Activated T-cell treated with anti-CD3 and anti-CD28 coated beads, Interleukin-2, amount 50 U/mL, for 1 hour (primary cell): ENCODE measurements at regions not wholly inside any gene's neighbourhood (a gene's known extent, or its start where the extent isn't known, plus 50 kb on each side); places are given as distances from the start of the nearest gene placed in this dataset.
A peak's percentile ranks its signal among the peaks of the same experiment; 100 is the strongest.

ENCODE experiments used
- DNase-seq: peaks from one replicate; pipeline ENCODE4 v3.0.0-alpha.2; 2020

DNA sequence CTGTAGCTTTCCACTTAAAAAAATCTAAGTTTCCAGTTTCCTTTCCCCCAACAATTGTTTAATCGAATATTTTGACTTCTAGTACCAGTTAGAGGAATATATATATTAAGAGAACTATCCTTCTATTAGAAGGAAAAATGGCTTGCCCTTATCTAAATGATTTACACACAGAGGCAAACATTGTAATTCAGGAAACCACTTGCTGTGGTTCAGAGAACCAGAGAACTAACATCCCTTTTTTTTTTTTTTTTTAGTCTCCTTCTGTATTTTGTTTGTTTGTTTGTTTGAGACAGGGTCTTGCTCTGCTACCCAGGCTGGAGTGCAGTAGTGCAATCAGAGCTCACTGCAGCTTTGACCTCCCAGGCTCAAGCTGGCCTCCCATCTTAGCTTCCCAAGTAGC, 746.6 kb downstream of the VRK1 start:
- no peak for DNase-seq

DNA sequence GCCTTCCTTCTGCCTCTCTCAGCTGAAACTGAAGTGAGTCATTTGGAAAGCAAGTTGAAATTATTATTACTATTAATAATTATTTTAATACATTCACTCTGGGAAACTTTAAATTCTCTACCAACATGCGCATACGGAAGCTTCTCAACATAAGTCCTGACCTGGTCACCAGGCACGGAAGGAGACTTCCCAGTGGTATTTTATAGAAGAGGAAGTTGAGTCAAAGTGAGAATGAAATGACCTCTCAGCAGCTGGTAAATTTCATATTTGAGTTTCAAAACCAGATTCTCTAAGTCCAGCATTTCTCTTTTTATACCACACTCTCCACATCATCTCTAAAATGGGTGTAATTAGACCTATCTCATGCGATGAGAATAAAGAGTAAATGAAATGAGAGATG, 747.4 kb downstream of the VRK1 start:
- DNase-seq: no peak

DNA sequence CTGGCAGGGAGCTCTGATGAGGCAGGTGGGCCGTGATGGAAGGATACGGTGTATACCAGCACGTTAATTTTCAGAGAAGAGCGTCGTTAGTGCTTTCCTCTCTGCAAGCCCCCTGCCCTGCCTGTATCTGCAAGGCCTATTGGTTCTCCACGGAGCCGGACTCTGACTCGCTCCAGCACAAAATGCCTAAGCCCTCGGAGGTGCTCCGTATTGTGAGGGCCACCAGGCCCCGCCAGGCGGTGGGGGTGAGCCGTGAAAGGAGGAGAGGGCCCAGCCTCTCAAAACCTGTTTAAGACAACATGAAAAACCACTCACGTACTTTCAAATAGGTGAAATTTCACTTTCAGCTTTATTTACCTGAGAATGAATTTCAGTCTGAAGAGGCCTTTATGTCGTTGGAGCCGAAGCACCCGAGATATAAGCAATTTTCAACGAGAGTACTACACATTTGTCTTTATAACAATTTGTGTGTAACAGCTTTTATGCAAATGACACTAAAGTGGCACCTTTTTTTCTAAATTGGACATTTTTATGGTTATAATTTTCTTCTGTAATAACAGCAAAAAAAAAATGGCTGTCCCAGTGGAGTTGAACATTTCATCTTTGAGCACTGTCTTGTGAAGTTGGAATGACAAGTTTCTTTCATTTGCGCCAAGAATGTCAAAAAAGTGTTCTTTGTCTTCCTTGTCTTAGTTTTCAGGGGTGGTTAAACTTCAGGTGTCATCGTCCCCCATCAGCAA, 749.5 kb downstream of the VRK1 start:
- no peak for DNase-seq

DNA sequence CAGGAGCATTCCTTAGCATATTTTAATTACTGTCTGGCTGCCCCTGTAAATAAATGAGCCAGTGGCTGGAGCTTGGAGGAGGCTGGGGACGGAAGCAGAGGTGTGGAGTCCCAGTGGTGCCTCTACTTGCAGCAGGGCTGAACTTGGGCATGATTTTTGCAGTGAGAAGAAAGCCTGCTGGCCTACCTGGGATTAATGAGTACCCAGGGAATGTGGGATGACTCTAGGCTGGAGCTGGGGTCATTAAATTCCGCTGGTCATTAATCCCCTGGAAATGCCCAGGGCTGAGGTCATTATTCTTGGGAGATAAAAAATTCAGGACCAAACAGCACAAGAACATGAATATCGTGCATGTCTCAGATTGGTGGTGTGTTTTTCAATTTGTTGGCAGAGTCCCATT, 753.3 kb downstream of the VRK1 start:
- no peak for DNase-seq

DNA sequence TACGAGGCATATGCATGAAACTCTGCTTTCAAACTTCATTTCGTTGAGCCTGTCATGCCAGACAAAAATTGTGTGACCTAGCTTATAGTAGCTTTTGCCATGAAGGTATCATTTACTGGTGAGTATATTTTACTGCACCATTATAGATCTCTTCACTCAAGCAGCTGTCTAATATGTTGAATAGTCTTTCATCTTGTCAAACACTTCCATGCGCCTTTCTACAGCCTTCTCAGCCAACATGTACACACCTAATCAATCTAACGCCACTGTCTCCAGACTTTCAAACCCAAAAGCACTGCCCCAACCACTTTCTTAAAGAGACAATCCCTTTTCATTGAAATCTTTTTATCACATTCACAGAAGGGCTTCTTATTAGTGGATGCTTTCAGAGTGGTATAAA, 757.4 kb downstream of the VRK1 start:
- DNase-seq: no peak

DNA sequence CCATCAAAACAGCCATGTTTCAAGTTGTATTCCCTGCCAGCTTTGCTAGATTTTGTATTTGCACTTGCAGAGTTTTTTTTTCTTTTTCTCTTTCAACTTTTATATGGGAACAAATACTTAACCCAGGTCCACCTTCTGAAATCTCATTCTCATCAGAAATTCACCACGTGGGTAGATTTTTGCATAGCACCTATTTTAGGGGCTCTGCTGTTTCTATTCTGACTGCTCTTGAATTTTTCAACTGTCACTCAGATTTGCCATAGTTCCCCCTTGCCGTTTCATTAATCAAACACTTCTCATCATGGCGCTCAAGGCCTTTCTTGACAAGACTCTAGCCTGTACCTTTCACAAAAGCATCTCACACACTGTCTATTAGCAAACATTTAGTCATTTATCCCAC, 767.2 kb downstream of the VRK1 start:
- DNase-seq: no peak

DNA sequence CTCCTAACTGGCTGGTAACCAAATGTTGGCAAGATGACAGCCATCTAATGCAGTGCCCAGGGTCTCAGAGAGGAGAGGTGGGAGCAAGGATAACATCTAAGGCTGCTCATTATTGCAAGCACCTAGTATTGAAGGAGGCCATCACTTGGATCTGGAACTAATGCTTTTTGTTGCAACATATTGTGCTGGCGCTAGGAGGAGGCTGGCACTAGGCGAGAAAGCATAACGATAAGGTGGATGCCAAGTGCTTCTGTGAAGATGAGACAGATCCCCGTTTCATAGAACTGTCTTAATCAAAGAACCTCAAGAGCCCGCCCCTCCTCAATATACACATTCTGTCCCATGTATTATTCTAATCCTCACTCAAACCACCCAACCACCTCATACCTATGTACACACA, 774.0 kb downstream of the VRK1 start:
- DNase-seq: no peak

DNA sequence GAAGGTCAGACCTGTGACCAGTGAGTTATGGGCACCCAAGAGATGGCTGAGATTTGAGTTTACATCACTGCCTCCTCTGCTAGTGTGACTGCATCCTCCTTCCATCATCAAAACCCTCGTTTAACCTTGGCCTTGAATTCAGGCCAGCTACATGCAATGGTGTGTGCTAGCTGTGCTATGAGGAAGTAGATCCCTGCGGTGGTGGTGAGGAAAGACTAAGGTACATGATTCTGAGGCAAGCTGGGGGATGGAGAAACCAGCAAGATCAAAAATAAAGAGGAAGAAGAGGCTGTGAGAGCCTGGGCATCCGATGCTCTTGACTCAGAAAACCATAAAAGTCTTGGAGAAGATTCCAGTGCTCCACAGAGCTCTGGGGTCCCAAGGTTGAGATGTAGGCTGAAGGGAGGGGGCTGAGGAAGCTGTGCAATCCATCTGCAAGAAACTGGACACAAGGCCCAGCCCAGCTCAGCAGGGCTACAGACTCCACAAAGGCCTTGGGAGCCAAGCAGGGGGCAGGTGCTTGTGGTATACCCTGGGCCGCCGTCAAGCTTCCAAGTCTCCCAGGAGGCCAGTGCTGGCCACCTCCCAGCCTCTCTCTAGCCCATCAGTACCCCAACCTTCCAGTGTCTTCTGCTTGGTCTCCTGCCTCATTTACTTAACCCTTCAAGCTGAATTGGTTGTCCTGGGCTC, 774.8 kb downstream of the VRK1 start:
- no peak for DNase-seq

DNA sequence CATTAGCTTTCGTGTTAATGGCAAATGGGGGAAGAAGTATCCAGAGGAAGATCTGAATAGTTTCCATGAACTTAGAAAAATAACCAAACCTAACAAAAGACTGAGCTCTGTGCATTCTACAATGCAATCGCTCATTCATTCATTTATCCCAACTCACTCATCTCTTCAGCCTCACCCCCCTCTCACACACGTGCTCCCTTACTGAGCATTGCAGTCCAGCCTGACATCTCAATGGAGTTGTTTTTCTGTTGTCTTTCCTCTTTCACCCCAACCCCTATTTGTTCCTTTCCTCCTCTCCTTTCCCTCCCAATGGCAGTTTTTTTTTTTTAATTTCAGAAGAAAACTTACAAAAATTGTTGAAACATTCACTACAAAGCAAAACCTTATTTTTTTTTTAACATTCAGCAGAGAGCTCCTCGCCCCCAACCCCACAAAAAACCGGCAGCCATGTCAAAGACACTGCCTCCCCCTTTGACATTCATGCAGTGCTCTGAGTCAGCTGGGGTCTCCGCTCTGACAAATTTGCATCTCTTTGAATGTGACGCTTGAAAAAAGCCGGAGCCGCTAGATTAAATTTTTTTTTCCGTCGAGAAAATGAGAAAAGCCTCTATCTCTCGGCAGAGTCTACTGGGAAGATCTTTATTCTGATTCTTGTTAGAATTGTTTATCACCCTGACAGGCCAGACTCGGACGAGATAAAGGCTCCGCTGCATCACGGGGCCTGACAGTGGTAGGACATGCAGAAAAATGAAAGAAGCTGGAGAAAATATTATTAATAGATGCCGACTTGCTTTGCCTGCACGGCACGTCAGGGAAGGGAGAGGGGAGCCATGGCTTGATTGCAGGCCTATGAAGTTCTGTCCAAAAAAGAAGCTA, 775.6 kb downstream of the VRK1 start:
- DNase-seq: no peak

DNA sequence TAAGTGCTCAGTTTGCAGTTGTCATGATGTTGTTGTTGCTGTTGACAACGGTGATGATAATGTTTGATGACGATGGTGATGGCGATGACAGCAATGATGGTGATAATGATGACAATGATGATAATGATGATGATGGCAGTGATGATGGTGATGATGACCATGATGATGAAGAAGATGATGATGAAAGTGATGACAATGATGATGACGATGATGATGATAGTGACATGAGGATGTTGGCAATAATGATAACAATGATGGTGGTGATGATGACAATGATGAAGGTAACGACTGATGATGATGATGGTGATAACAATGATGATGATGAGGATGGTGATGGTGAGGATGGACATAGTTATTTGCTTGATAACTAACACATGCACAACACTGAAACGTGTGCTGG, 778.5 kb downstream of the VRK1 start:
- DNase-seq: no peak

DNA sequence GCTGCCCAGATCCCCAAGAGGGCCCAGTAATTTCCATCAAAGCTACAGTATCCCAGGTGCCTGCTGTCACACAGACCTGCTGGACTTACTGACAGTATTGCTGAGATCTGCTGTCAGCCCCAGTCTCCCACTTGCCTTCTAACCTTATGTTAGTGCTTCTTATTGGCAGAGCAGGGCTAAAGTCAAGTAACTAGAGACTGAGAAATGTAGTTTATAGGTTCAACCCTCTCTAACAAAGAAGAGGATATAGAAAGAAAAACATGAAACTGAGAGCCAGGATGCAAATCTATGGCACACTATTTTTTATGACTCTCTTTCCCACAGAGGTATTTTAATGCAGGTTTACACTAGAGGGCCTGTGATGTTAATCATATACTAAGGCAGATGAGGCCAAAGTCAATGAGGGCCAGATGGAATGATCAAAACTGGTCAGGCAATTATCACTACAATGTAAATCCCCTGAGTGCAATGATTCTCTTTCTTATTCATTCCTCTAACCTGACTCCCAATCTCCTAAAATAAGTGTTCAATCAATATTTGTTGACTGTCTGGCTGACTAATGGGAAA, 781.9 kb downstream of the VRK1 start:
- no peak for DNase-seq

DNA sequence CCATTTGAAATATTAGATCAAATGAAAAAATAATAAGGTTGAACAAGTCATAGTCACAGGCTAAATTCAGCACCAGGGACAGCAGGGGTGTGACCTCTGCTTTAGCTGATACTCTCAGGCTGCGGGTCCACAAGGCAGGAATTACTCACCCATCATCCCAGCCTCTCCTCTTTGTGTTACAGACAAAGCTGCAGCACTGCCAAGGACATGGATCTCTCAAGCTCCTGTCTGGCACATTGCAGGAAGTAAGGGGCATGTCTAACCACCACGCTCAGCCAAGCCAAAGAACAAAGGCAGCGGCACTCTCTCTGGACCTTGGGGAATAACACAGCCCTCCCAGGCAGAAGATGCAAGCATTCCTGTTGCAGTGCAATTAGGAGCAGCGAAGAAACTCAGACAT, 783.8 kb downstream of the VRK1 start:
- no peak for DNase-seq

DNA sequence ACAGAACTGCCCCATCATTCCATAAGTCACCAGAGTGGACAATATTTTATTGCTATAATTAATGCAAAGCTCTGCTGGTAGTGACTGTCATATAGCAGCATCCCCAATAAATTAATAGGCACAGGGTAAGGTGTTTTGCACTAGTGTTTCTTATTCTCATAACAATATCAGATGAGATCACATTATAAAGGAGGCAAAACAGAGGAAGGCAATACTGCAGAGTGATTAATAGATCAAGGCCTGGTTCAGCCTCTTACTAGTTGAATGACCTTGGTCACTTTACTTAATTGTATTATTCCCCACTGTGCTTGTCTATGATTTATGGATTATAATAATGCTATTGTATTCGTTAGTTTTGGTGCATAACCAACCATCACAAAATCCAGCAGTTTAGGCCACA, 784.8 kb downstream of the VRK1 start:
- DNase-seq: no peak

DNA sequence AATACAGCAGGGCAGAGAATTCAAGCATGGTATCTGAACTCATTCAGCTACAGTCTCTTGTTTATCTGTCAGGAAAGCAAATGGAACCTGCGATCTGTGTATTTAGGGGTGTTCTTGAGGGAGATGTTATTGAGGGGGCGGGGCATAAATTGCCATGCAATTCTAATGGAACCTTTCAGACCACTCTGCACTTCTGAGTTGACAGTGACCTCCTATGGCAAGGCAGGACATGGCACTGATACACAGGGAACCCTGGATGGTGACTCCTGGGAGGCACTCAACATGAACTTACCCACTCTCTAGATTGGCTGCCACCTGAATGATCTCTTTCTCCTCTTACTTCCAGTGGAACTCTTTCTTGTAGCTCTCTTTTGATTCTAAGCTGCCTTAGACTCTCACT, 787.3 kb downstream of the VRK1 start:
- no peak for DNase-seq

DNA sequence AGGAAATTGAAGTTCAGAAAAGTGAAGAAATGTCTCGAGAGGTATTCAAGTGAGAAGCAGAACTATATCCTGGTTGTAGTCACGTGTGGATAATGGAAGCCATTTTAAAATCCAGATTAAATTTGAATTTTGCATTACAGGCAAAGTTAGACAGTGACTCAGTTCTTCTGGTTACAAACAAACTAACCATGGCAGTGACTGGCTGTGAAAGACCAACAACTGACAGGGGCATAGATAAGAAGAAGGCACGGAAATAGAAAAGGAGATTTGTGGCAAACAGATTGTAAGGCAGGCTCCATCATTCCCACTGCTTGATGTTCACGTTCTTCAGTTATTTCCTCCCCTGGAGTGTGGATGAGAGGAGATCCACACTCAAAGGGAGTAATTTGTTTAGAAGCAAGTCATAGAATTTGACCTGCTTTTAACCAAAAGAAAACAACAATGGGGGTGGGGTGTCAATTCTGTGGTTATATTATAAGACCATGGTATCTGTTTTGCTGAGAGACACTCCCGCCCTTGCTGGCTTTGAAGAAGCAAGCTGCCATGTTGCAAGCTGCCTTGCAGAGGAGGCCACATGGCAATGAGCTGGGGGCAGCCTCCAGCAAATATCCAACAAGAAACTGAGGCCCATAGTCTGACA, 795.3 kb downstream of the VRK1 start:
- no peak for DNase-seq

DNA sequence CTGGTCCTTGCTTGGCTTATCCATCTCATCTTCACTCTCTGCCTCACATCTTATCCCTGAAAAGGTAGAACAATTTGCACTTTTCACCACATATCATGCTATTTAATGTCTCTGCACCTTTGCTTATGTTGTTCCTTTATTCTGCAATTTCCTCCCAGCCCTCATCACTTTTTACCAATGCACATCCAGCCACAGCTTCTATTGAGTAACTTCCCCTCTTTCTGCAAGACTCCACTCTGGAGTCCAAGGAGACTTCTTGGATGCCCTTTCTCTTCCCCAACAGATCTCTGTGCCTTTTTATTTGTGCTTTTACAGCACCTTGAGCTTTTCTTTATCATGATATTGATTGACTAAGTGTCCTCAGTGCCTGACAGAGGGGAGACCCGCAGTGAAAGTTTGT, 797.1 kb downstream of the VRK1 start:
- DNase-seq: no peak

DNA sequence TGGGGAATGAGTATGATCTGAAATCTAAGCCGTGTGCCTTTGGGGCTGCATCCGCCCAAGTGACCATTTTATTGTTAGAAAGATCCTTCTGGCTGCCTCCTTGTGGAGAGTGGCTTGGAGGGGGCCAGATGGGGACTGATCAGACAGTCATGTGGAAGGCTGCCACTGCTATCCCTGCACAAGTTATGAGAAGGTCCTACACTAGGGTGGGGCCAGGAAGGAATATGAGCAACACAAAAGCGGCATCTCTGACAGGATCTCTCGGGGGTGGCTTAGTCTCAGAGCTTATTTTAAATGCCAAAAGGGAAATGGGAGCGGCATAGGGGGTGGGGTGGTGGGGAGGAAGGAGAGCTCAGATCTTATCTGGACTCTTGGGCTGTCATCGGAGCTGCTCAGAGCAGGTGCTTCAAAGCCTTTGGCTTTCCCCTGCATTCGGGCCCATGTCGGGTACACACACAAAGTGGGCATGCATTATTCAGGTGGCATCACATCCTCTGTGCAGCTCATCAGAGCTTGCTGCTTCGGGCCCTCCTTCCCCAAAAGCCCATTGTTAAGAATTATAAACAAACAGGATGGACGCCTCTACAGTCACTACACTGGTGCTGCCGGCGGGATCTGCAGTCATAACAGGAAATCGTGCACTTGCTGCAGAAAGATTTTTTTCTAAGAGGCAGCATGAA, 805.4 kb downstream of the VRK1 start:
- peak; percentile 71 for DNase-seq

DNA sequence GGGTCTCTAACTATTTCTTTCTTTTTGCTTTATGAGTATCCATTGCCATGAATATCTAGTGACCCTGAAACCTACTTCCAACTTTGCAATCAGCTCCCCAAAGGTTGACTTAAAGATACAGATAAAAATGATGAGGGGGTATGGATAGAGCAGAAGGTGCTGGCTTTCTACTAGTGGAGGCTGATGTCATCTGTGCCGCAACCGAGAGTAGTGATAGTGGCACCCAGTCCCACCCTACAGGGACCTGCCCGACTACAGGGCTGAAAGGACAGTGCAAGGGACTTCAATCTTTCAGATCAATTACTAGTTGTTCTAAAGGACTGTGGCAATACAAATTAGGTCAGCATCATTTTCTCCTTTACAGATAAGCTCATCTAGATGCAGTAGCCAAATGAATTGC, 806.0 kb downstream of the VRK1 start:
- DNase-seq: peak; percentile 48

DNA sequence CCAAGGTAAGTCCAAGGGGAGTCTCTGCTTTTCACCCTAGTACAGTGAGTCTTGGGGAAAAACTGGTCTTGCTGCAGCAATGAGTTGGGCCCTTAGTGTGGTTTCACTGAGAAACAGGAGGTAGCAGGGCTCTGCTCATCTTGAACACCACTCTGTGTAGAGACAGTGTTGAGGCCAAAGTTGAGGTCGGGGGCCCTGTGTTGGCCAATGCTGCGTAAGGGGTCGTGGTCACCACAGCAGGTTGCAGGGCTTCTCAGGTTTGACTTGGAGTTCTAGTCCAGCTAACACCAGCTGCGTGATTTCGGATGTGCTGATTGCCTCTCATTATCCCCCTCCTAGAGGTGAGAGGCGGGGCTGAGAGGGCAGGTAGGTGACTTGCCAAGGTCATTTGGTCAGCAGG, 807.5 kb downstream of the VRK1 start:
- DNase-seq: no peak

DNA sequence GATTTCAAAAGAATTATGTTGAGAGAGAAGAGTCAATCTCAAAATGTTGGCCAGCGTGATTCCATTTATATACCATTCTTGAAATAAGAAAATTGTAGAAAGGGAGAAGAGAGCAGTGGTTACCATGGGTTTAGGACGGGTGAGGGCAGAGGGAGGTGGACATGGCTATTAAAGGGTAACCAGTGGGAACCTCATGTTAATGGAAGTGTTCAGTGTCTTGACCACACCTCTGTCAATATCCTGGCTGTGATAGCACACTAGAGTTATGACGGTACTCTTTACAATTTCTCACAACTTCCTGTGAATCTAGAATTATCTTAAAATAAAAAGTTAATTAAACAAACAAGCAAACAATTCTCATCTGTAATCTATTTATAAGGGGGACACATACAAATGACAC, 821.2 kb downstream of the VRK1 start:
- DNase-seq: no peak

DNA sequence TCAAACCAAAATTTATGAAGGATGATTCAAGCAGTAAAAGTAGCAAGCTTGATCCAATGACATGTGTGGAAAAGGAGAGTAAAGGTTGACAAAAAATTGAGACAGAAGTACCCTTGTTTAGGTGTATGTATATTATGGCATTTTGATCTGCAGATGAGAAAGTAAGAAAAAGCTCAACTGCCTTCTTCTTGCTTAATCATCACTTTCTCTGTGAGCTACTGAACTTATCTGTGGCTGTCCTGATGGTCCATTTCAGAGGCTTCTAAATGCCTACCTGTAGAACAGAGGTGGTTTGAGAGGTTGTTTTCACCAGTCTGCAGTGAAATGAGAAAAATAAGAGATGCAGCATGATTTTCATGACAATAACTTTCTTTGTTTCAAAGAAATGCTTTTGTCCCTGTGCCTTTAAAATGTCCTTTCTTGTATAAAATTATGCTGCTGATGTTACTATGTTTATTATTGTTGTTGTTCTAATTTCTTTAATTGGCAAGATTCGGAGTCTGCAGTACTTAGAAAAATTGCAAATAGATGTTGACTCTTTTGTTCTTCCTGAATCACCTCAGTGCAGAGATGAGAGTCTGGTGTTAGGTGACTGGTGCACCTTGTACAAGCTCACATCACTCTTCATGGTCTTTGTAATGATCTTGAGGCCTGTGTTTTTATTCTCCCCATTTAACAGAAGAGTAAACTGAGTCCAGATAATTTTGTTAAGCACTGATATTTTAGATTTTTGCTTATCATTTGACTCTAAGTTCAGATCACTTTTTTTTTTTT, 821.9 kb downstream of the VRK1 start:
- no peak for DNase-seq

DNA sequence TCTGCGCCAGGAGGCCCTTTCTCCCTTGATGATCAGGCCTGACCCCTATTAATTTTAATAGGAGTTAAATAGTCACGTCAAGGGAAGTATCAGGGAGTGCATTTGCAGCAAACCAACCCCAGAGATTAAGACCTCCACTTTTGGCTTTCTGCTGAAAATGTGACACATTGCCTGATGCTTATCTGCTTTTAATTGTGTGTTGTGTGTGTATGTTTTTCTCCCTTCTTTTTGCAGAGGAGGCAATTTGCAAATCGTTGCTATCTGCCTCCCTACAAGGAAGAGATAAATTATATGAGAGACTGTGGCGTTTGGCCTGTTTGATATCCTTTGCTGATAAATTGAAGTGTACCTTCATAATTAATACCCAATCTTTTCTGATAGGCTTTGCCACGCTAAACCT, 822.9 kb downstream of the VRK1 start:
- DNase-seq: no peak
